Left renal cortex interstitium (tissue), 4 donors: ENCODE measurements at regions not wholly inside any gene's neighbourhood (a gene's known extent, or its start where the extent isn't known, plus 50 kb on each side); places are given as distances from the start of the nearest gene placed in this dataset.

Source experiments
- DNase-seq, 4 donors: peaks; one replicate each; pipeline ENCODE4 v3.0.0-alpha.2; 2013; ENCODE audit warnings: low read depth in 4 of 4, low spot score in 2 of 4, missing footprints in 1 of 4

DNA sequence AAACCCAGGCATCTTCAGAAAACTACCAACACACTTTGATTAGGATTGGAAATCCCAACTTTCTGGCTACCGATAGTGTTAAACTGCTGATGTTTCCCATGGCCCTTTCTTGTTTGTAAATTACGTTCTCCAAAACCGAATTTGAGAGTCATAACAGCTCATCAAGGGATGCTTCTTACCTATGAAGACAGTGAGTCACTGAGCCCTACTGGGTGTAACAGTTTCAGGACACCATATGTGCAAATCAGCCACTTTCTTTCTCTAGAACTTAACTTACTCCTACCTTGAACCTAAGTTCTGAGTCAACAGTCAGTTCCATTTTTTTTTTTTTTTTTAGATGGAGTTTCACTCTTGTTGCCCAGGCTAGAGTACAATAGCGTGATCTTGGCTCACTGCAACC lies 410.1 kb upstream of the TSHZ3 start:
- DNase-seq, result no peak

DNA sequence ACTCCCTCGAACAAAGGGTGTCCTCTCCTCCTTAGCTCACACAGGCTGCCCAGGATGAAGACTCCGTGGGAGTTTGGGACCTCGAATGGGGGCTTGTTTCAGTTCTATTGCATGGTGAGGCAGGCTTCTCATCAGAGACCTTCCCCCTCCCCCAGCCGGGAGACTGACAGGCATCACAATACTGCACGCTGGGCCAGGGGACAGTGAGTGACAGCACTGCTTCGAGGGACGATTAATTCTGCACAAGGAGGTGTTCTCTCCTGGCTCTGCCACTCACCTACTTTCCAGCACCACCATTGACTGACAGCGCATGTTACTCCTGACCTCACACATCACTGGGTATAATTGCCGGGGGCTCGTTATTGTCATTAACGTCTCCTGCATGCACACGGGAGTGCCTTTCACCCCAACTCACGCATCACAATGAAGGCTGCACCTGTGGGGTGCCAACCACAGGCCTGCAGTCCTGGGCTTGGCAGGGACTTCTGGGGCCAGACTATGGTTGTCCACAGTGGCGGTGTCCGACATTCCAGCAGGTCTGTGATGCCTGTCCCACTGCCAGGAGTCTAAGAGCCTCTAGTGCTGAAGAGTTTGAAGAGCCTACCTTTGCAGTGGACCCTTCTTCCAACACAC lies 412.2 kb upstream of the TSHZ3 start:
- no peak for DNase-seq

DNA sequence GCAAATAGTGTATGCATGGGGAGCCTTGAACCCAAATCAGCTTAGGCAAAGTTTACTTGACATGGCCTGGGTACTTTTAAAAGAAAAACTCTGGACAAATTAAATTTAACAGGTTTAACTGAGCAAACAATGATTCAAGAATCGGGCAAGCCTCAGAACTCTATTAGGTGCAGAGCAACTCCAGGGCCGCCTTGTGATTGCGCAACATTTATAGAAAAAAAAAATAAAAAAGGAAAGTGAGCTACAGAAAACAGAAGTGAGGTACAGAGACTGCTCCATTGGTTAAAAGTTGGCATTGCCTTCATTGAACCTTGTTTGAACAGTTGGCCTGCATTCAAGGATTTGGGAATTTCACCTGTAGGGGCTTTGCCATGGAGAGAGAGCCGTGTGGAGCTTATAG lies 421.0 kb upstream of the TSHZ3 start:
- no peak for DNase-seq

DNA sequence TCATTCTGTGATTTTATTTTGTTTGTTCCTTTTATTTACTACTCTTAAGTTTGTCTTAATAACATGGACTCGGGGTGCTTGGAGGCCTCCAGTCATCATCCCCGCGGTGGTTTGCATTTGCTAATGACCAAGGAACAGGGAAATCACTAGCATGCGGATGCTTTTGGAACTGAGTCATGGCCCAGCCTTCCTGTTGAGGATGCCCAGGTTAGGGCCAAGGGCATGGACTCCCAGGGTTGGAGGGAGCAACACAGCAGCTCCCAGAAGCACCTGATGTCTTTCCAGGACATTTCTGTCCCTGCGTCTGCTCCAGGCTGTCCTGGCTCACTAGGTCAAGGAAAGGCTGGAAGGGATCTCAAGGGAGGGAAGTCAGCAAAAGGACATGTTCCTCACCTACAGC lies 423.7 kb upstream of the TSHZ3 start:
- DNase-seq, result no peak

DNA sequence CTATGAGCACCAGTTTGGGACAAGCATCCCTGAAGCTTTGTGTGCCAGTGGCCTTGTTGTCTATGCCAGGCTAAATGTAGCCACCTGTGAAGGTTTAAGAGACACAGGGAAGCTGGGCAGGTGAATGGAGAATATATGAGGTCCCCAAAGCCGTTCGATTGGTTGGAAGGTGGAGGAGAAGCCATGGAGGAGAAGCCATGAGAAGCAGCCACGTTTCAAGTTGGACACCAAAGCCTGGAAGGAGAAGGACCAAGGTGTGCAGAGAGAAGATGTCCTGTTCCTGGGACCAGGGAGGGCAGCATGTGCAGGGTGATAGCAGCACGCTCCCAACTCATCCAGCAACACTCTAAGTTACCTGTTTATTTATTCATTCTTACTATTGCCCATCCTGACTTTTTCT lies 432.3 kb upstream of the TSHZ3 start:
- no peak for DNase-seq

DNA sequence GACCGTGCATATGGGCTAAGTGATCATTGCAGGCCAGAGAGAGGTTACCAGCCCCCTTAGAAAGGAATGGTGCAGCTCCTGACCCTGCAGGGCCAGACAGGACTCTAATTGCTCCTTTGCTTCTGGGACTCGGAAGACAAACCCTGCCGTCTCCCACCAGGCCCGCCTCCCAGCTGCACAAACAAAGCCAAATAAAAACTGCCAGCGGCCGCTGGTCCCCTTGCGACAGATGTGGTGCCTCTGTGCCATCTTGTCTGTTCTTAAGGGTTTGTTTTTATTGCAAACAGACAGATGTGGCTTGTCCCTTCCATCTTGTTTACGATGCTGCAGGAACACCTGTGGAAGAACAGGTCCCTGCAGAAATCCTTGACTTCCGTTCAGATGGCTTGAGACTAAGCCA lies 434.4 kb upstream of the TSHZ3 start:
- DNase-seq, result peak in 1 of 4 donors; percentile 5

DNA sequence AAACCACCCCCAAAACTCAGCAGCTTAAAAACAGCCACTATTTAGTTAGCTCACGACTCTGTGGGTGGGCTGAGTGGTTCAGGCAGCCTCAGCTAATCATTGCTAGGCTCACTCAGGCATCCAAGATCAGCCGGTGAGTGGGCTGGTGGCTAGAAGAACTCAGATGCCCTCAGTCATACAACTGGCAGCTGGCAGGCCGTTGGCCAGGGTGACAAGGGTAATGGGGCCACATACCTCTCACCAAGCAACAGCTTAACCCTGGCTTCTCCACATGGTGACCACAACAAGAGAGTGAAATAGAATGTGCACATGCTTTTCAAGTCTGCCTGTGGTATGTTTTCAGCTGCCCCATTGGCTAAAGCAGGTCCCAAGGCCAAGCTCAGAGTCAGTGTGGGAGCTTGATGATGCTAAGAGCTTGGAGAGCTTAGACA lies 435.4 kb upstream of the TSHZ3 start:
- no peak for DNase-seq

DNA sequence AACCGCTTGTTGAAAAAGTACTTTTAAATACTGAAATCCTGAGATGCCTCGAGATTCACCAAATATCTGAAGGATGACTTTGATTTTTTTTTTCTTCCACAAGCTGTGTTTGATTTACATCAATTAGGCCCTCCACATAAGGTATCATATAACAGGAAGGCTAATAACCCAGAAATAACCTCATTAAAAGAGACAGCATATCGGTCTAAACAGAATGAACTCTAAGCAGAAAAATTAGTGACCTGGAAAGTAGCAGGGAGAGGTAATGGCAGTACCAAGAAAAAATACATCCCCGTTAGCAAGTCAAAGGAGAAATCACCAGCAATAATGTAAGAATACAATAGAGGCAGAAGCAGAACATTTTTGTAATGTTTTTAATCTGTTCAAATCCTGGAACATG lies 452.4 kb upstream of the TSHZ3 start:
- no peak for DNase-seq

DNA sequence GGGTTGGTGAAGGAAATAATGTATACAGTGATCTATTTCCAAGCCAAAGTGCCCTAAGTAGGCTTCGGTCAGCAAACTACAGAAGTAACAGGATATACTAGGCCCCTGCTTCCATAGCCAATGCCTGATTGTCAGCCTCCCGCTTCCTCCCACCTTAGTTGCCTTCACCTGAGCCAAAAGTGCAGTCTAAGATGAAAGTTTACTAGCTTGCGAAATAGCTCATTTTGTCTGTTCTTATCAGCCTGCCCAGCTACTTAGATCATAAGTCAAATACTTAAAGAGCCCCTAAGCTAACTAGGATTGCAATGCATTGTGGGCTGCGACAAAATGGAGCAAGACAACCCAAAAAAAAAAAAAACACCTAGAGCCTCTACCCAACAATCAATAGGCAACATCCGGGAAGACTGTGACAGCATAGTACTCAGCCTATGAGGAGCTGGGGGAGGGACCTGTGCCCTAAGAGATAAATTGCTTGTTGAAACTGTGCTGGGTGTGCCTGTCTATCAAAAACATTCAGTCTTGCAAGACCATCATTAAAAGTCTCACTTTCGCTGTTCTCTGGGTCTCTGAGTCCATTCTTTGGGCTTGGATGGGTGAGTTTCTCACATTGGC lies 454.7 kb upstream of the TSHZ3 start:
- no peak for DNase-seq

DNA sequence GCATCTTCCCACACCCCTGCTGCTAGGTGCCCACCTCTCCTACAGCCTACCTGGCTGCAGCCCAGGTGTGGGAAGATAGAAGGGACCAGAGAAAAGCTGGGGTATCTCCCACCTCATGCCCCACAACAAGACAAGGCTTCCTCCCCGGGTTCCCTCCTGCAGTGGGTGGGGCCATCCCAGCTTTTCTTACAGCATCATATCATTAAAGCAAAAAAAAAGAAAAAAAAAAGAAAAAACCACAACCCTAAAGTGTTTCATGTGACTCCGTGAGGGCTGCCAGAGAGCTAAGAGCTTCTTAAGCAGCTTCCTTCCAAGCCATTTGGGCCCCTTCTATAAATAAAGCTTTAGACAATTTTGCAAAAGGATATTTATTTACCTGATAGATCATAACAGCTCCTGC lies 455.4 kb upstream of the TSHZ3 start:
- DNase-seq, result no peak

DNA sequence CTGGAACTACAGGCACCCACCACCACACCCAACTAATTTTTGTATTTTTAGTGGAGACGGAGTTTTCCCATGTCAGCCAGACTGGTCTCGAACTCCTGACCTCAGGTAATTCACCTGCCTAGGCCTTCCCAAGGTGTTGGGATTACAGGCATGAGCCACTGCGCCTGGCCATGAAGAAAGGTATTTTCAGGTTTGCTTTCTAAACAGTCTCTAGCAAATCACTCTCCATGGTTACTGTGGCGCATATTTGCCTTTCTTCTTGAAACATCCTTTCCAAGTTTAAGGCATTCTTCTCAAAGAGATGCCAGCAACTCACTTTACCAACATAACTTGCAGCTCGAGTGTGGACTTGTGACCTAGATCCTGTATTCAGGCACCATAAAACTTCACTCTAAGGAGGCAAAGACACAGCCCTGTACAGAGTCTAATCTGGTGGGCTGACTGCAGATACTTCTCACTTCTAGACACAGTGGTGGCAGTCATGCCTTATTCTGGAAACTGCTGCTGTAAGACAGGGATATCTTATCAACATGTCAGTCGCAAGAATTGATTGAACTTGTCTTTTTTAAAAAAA lies 461.4 kb upstream of the TSHZ3 start:
- no peak for DNase-seq

DNA sequence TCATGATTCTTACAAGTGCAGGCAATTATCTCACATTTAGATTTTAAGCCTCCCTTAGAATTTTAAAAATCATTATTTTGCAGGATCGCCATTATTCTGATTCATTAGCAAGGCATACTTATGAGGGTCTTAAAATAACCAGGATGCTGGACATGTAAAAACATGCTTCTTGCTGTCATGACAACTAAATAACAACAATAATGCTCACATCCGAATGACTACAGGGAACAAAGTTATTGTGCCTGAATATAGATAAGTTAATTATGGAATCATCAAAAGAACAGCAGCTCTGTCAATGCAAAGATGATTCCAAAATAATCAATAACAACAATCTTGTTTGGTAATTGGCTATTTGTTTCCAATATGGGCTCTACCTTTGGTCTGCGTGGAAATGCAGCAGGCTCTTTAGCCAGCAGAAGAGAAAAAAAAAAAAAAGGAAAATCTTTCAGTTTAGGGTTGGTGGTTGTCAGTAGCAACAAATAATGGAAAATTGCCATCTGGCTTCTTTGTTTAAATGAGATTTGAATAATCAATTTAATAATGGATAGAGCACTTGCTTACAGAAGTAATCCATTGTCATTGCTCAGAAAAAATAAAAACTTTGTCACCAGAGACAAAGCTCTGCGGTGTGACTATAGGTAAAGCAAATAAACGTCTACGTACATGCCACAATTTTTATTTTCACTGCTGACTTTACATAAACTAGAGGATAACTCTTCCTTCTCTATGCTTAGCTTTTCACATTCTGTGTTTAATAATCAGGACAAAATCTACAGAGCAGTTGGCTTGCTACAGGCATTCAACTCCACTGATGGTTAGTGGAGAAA lies 468.9 kb upstream of the TSHZ3 start:
- no peak for DNase-seq

DNA sequence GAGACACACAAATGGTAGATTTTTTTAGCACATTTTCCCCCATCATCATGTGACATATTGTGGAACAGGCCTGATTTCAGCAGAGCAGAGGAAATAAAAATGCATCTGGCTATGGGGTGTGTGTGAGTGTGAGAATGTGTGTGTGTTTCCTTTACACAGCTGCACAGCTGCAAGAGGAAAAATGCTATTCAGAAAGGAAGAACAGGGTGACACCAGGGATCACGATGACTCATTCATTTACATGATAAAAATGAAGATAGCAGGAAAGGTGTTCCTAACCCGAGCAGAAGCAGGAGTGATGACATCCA lies 469.5 kb upstream of the TSHZ3 start:
- DNase-seq, result no peak

DNA sequence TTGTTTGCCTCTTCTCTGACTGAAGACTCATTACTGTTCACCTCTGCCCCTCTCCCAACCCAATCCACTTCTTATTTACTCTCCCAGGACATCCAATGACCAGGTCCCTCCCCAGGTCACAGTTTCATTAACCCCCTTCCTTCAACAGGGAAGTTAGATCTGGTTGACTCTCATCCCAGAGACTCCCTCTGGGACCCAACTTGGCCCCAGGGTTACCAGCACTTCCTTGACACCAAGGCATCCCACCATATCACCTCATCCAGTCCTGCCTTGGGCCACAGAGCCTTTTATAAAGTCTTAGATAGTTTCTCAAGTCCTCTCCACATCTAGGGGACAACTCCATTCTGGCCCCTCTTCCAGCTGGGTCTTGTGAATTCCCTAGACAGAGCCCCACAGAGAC lies 470.6 kb upstream of the TSHZ3 start:
- no peak for DNase-seq

DNA sequence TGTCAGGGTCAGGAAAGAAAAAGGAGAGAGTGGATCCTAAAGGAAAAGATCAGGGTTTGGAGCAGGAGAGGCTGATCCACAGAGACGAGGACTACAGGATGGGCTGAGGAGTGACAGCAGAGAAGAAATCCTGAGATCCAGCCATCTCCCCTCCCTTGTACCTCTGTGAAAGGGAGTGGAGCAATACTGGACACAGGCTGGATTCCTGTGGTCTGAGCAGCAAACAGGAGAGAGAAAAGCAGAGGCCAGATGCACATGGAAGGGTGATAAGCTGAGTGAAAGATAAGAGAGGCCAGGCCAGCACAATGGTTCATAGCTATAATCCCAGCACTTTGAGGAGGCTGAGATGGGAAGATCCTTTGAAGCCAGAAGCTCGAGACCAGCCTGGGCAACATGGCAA lies 472.1 kb upstream of the TSHZ3 start:
- no peak for DNase-seq

DNA sequence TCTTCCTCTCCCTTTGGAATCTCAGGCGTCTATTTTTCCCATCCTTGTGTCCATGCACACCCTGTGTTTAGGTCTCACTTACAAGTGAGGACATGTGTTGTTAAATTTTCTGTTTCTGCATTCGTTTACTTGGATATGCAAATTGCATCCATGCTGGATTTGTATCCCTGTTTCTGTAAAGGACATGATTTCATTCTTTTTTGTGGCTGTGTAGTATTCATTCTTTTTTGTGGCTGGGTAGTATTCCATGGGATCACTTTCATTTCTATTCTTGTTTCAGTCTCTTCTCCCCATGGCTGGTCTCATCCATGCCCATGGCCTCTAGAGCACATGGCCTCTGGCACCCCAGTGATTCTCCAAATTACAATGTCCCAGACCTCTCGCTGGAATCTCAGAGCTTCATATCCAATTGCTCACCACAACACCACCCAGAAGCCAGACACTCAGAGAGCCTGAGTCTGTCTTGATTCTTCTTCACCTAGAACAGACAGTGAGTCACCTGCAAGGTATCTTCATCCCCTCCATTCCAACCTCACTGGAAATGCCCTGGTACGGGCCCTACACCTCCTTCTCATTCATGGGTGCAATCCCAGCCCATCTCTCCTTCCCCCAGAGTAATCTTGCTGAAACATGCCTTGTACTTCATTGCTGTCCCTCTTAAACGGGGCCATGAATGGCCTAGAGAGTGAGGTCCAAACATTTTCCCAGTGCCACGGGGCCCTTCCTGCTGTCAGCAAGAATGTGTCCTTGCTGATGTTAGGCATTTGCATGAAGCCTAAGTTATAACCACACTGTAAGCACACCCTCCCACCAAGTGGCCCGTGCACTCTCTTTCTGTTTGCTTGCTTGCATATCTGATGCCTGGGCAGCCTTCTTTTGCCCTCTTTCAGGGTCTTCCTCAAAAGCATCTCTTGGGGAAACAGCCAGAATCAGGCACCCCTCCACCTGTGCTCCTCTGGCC lies 476.2 kb upstream of the TSHZ3 start:
- no peak for DNase-seq

DNA sequence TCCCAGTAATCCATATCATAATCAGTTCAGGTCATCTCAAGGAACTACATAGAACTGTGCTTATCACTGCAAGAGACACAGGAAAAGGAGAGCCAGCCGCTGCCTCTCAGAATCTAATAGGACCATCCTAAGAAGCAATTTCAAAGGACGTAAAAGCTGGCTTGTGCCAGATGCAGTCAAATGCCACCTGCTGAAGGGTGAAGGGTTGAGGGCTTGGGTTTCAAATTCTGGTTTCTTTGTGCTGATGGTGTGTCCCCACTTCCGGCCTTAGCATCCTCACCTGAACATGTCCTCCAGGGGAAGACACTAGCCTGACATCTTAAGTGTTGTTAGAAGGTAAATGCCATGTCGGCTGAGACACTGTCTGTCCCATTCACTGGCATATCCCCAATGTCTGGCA lies 477.1 kb upstream of the TSHZ3 start:
- DNase-seq, result no peak

DNA sequence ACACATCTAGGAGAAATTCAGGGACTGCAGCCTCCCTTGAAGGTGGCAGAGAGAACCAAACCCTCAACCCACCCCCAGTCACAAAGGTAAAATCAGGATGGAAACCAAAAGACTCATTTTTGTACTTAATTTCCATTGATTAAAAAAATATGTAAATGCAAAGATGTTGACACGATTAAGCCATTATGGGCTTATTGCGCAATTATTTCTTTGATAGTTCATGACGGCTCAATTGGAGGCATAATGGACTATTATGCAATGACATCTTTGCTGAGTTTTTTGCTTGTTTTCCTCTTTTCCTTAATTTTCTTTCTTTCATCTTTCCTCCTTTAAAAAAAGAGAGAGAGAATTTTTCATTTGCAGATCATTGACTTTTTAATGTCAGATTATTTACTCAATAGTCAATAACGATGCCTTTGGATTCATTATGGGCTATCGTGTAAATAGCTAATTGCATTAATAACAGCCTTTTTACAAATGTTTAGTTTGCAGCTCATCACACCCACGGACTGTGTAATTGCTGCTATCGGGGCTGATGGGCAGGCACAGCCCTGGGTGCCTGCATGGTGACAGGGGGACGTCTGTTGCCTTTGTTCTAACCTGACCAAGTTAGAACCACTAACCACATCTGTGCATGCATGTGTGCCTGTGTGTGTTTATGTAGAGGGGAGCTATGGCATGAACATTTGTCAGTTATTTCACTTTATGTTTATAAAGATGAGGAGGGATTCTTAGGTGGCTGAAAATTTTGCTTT lies 482.4 kb upstream of the TSHZ3 start:
- DNase-seq, result no peak

DNA sequence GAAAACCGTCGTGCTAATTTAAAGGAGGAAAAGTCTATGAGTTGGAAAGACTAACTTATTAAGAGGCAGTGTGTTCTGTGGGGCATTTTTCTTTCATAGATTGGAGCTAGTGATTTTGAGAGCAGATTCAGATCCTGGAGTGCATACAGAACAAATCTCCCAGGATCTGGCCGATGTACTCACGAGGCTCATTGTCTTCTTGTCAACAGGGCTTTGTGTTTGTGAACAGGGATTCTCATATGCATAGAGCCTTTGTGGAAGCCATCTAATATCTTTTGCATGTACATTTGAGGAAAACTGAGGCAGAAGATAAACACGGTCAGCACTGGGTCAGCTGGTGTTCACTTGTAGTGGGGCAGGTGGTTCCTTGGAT lies 482.9 kb upstream of the TSHZ3 start:
- DNase-seq, result no peak

DNA sequence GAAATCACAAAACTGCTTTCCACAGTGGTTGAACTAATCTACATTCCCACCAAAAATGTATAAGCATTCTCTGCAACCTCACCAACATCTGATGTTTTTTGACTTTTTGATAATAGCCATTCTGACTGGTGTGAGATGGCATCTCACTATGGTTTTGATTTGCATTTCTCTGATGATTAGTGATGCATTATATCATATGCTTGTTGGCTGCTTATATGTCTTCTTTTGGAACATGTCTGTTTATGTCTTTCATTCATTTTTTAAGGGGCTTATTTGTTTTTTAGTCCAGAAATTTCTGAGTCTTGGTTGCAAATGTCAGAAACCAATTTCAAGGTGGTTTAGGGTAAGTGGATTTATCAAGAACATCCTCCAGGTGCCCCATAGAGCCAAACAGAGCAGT lies 484.8 kb upstream of the TSHZ3 start:
- no peak for DNase-seq
